Stomach smooth muscle (tissue), 2 donors: ENCODE measurements at regions not wholly inside any gene's neighbourhood (a gene's known extent, or its start where the extent isn't known, plus 50 kb on each side); places are given as distances from the start of the nearest gene placed in this dataset.

Source experiments
- H3K27ac ChIP-seq: one replicate; pipeline ENCODE4 v1.7.0; 2013; ENCODE audit warnings: mild to moderate bottlenecking, low read length, inconsistent platforms
- H3K27me3 ChIP-seq, 2 donors: one replicate each; pipeline ENCODE4 v1.7.0; 2013; ENCODE audit warnings: low read length in 2 of 2; ENCODE audit not compliant: insufficient read depth in 2 of 2, control insufficient read depth in 1 of 2
- H3K36me3 ChIP-seq, 2 donors: one replicate each; pipeline ENCODE4 v1.7.0; 2013; ENCODE audit warnings: low read length in 2 of 2; ENCODE audit not compliant: control insufficient read depth in 2 of 2, insufficient read depth in 2 of 2
- H3K4me1 ChIP-seq: one replicate; pipeline ENCODE4 v1.7.0; 2013; ENCODE audit warnings: low read length; ENCODE audit not compliant: control insufficient read depth, insufficient read depth
- H3K4me3 ChIP-seq, 2 donors: one replicate each; pipeline ENCODE4 v1.7.0; 2013; ENCODE audit warnings: low read length in 2 of 2
- H3K9ac ChIP-seq, 2 donors: one replicate each; pipeline ENCODE4 v1.7.0; 2013; ENCODE audit warnings: low read length in 2 of 2, mild to moderate bottlenecking in 1 of 2
- H3K9me3 ChIP-seq, 2 donors: one replicate each; pipeline ENCODE4 v1.7.0; 2013; ENCODE audit warnings: low read length in 2 of 2; ENCODE audit not compliant: control insufficient read depth in 2 of 2
- donor health status: healthy.
- donor health status: Pancreatic carcinoma.

GRCh38 chr4:189784651-189785050 is 156.0 kb upstream of the FRG1 start:
- H3K27ac ChIP-seq: no peak overlapping the region
- no peaks in the 10 kb centered on the region for H3K4me1 ChIP-seq
- no peaks in the 10 kb centered on the region for H3K27me3 ChIP-seq
- no peak overlapping the region for H3K4me3 ChIP-seq
- H3K9ac ChIP-seq: no peak overlapping the region
- H3K9me3 ChIP-seq: peaks cover 4 to 11% of the 10 kb centered on the region in 2 donors
- no peaks in the 10 kb centered on the region for H3K36me3 ChIP-seq

- no peak overlapping the region for H3K4me3 ChIP-seq
- H3K9ac ChIP-seq: no peak overlapping the region
- H3K4me1 ChIP-seq: no peaks in the 10 kb centered on the region
Measured at GRCh38 chr4:189785257-189785656, 155.4 kb upstream of the FRG1 start.

GRCh38 chr4:189786447-189786846 is 154.2 kb upstream of the FRG1 start:
- peaks cover 4 to 6% of the 10 kb centered on the region in 2 donors for H3K9me3 ChIP-seq
- H3K4me3 ChIP-seq: no peak overlapping the region
- no peaks in the 10 kb centered on the region for H3K36me3 ChIP-seq
- no peaks in the 10 kb centered on the region for H3K4me1 ChIP-seq
- H3K9ac ChIP-seq: no peak overlapping the region
- no peaks in the 10 kb centered on the region for H3K27me3 ChIP-seq
- H3K27ac ChIP-seq: no peak overlapping the region

More at GRCh38 chr4:189785257-189785656, 155.4 kb upstream of the FRG1 start:
- H3K27me3 ChIP-seq: no peaks in the 10 kb centered on the region
- H3K27ac ChIP-seq: no peak overlapping the region
- H3K9me3 ChIP-seq: peaks cover 4 to 11% of the 10 kb centered on the region in 2 donors
- H3K36me3 ChIP-seq: no peaks in the 10 kb centered on the region

- peaks cover 4 to 6% of the 10 kb centered on the region in 2 donors for H3K9me3 ChIP-seq
- H3K9ac ChIP-seq: no peak overlapping the region
- H3K4me1 ChIP-seq: no peaks in the 10 kb centered on the region
- no peaks in the 10 kb centered on the region for H3K27me3 ChIP-seq
- H3K27ac ChIP-seq: no peak overlapping the region
- no peak overlapping the region for H3K4me3 ChIP-seq
- no peaks in the 10 kb centered on the region for H3K36me3 ChIP-seq
Measured at GRCh38 chr4:189787216-189788031, 153.2 kb upstream of the FRG1 start.

- Histone ChIP-seq H3K9ac (no peak overlapping the region), H3K36me3 (no peaks in the 10 kb centered on the region), H3K27ac (no peak overlapping the region), H3K9me3 (no peaks in the 10 kb centered on the region), H3K27me3 (no peaks in the 10 kb centered on the region), H3K4me3 (peak overlapping the region; percentile 45 to 47), H3K4me1 (peaks cover 6% of the 10 kb centered on the region)
Measured at GRCh38 chr4:189792924-189793618, 147.6 kb upstream of the FRG1 start.

GRCh38 chr4:189800545-189801088 is 140.1 kb upstream of the FRG1 start:
- H3K27ac ChIP-seq: no peak overlapping the region
- no peaks in the 10 kb centered on the region for H3K9me3 ChIP-seq
- H3K36me3 ChIP-seq: no peaks in the 10 kb centered on the region
- H3K4me3 ChIP-seq: no peak overlapping the region
- no peaks in the 10 kb centered on the region for H3K4me1 ChIP-seq
- H3K9ac ChIP-seq: no peak overlapping the region
- H3K27me3 ChIP-seq: no peaks in the 10 kb centered on the region

GRCh38 chr4:189802884-189803283 is 137.8 kb upstream of the FRG1 start:
- H3K36me3 ChIP-seq: no peaks in the 10 kb centered on the region
- no peak overlapping the region for H3K9ac ChIP-seq
- no peak overlapping the region for H3K4me3 ChIP-seq
- no peaks in the 10 kb centered on the region for H3K4me1 ChIP-seq
- H3K27ac ChIP-seq: no peak overlapping the region
- peaks cover 3% of the 10 kb centered on the region in 2 donors for H3K9me3 ChIP-seq
- no peaks in the 10 kb centered on the region for H3K27me3 ChIP-seq

GRCh38 chr4:189804894-189805293 is 135.8 kb upstream of the FRG1 start:
- no peaks in the 10 kb centered on the region for H3K27me3 ChIP-seq
- no peaks in the 10 kb centered on the region for H3K4me1 ChIP-seq
- no peak overlapping the region for H3K27ac ChIP-seq
- H3K9ac ChIP-seq: no peak overlapping the region
- H3K9me3 ChIP-seq: peaks cover 3 to 5% of the 10 kb centered on the region in 2 donors
- no peaks in the 10 kb centered on the region for H3K36me3 ChIP-seq
- H3K4me3 ChIP-seq: no peak overlapping the region

- no peak overlapping the region for H3K27ac ChIP-seq
- no peak overlapping the region for H3K9ac ChIP-seq
- H3K4me1 ChIP-seq: no peaks in the 10 kb centered on the region
- no peaks in the 10 kb centered on the region for H3K27me3 ChIP-seq
- peaks cover 3 to 5% of the 10 kb centered on the region in 2 donors for H3K9me3 ChIP-seq
- H3K36me3 ChIP-seq: no peaks in the 10 kb centered on the region
- no peak overlapping the region for H3K4me3 ChIP-seq
Measured at GRCh38 chr4:189806506-189806905, 134.2 kb upstream of the FRG1 start.

- Histone ChIP-seq H3K36me3 (no peaks in the 10 kb centered on the region), H3K27me3 (peaks cover 0 to 2% of the 10 kb centered on the region in 2 donors), H3K27ac (no peak overlapping the region), H3K9me3 (peaks cover 3 to 5% of the 10 kb centered on the region in 2 donors), H3K4me1 (no peaks in the 10 kb centered on the region), H3K4me3 (no peak overlapping the region), H3K9ac (no peak overlapping the region)
Measured at GRCh38 chr4:189807031-189807430, 133.6 kb upstream of the FRG1 start.
